Activated naive CD8-positive, alpha-beta T cell treated with anti-CD3 and anti-CD28 coated beads, Interleukin-2, amount 10 ng/mL, durations not matched to agents 7 days and 5 days (primary cell): ENCODE measurements at regions not wholly inside any gene's neighbourhood (a gene's known extent, or its start where the extent isn't known, plus 50 kb on each side); places are given as distances from the start of the nearest gene placed in this dataset.
"Not testable (repeated sequence)": the region's sequence is repeated elsewhere in the genome, so short reads cannot be mapped to it uniquely, and the experiment has no call there.

Experiments
- ATAC-seq: fragments of 150-1000 bp; cut with Tn5 transposase; one replicate; pipeline ENCODE4 v1.10.0; 2021; ENCODE audit warnings: low read depth, moderate library complexity
- POLR2A ChIA-PET: fragments of 350-600 bp; sonication (Branson Sonifier 250); formaldehyde crosslinking; loops from one replicate; lab custom pipeline; 2021; ENCODE audit warnings: antibody characterized with exemption; lab: Charles Lee
- DNase-seq: peaks from one replicate; pipeline ENCODE4 v3.0.0; 2021
- H3K27ac Mint-ChIP-seq: one replicate; pipeline ENCODE4 v1.8.0; 2022; ENCODE audit warnings: mild to moderate bottlenecking, mixed read lengths
- H3K27me3 Mint-ChIP-seq: one replicate; pipeline ENCODE4 v1.8.0; 2022; ENCODE audit warnings: mild to moderate bottlenecking, moderate library complexity, mixed read lengths
- H3K36me3 Mint-ChIP-seq: one replicate; pipeline ENCODE4 v1.8.0; 2021; ENCODE audit warnings: mild to moderate bottlenecking, mixed read lengths
- H3K4me1 Mint-ChIP-seq: one replicate; pipeline ENCODE4 v1.8.0; 2021; ENCODE audit warnings: mixed read lengths
- H3K4me3 Mint-ChIP-seq: one replicate; pipeline ENCODE4 v1.8.0; 2022; ENCODE audit warnings: mild to moderate bottlenecking, moderate library complexity, mixed read lengths
- H3K9me3 Mint-ChIP-seq: one replicate; pipeline ENCODE4 v1.8.0; 2021; ENCODE audit warnings: mixed read lengths

DNA sequence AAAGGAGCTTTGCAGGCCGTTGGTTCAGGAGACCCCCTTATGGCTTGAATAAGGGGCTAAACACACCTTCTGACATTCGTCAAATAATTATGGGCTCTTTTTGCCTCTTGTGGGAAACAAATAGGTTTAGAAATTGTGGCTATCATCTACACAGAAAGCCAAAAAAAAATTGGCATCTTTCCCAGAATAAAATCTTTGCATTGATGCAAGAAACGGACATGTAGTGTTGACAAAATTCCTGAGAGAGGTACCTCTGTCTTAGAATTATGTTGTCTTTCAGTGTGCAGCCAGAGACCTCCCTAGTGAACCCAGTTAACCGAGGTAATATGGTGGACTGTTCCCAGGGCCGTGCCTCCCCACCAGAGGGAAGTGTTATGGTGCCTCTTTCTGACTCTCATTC, 283.9 kb downstream of the SDHAF3 start:
- ATAC-seq (no peak), DNase-seq (no peak)
- Mint-ChIP-seq H3K27ac (no peak overlapping the region), H3K36me3 (no peaks in the 10 kb centered on the region), H3K4me1 (no peaks in the 10 kb centered on the region), H3K9me3 (no peaks in the 10 kb centered on the region), H3K4me3 (no peak overlapping the region), H3K27me3 (peaks cover 2% of the 10 kb centered on the region)
- POLR2A ChIA-PET, result no interaction called here

DNA sequence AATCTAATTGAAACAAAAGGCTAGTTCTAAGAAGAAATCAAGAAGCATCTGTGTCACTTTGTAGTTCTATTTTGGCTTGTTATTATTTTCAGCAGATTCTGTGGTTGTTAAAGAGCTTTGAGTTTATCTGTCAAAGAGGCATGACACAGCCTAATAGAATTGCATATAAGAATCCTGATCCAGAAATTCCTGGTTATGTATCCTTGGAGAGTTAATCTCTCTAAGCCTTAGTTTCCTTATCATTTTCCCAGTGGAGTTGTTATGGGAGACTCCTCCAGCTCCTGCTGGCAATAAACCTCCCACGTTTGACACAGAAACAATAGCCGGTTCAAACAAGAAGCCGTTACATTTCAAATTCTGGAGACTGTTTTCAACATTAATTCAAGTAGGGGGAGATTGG, 288.3 kb downstream of the SDHAF3 start:
- ATAC-seq (no peak), DNase-seq (no peak)
- Mint-ChIP-seq H3K27me3 (peaks cover 4% of the 10 kb centered on the region), H3K4me3 (no peak overlapping the region), H3K36me3 (no peaks in the 10 kb centered on the region), H3K9me3 (no peaks in the 10 kb centered on the region), H3K4me1 (no peaks in the 10 kb centered on the region), H3K27ac (no peak overlapping the region)
- POLR2A ChIA-PET, result no interaction called here

DNA sequence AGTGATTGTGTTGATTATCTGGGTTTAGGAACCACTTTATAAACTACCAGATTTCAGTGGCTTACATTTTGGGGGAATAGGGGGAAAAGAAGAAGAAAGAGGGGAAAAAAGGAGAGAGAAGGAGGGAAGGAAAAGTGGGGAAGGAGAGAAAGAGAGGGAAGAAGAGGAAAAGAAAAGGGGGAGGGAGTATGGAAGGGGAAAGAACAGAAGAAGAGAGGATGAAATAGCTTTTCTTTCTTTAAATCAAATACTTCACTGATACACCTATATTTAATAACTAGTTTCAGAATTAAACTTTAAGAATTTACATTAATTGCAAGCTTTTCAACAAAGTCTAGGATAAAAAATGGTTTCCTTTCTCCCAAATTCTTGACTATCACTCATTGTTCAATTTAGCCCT, 289.6 kb downstream of the SDHAF3 start:
- ATAC-seq (no peak), DNase-seq (no peak)
- Mint-ChIP-seq H3K4me3 (no peak overlapping the region), H3K36me3 (no peaks in the 10 kb centered on the region), H3K27ac (no peak overlapping the region), H3K4me1 (no peaks in the 10 kb centered on the region), H3K9me3 (no peaks in the 10 kb centered on the region), H3K27me3 (peaks cover 4% of the 10 kb centered on the region)
- POLR2A ChIA-PET, result no interaction called here

DNA sequence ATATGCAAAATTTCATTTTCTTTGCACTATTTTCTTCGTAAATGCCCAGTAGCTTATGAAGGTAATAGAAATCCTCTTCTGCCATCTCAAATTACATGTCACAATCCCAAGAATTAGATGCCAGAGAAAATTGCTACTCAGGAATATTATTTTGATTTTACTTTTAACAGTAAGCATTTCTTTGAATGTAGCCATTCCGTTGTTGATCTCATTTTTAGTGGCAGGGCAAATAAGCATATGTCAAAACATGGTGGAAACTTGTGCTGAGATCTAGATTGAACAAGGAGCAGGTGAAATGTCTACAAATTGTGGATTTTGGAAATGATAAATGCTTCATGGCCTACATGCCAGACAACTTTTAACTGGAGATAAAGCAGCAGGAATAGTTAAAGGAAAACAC, 291.8 kb downstream of the SDHAF3 start:
- Mint-ChIP-seq H3K4me1 (no peaks in the 10 kb centered on the region), H3K27me3 (peaks cover 4% of the 10 kb centered on the region), H3K9me3 (no peaks in the 10 kb centered on the region), H3K4me3 (no peak overlapping the region), H3K36me3 (no peaks in the 10 kb centered on the region), H3K27ac (no peak overlapping the region)
- DNase-seq (no peak), ATAC-seq (no peak)
- POLR2A ChIA-PET, result no interaction called here

DNA sequence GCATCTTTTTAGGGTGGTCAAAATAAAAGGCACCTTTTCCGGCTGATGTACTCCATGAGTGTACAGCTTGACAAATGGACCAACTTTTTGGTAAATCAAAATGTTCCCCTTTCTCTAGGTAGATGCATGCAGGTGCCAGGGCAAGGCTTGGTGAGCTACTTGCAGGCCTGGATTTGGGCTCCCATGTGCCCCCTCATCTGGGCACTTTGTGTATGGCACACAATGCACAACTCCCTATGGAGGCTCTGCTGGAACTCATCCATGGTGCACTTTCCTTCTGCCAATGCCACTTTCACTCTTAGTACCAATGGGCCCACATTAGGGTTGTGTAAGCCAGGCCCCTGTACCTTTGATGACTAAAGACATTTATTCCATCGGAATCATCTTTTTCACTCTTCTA, 300.8 kb downstream of the SDHAF3 start:
- no peak for ATAC-seq
- H3K4me1 Mint-ChIP-seq, result no peaks in the 10 kb centered on the region
- peaks cover 2% of the 10 kb centered on the region for H3K9me3 Mint-ChIP-seq
- no peaks in the 10 kb centered on the region for H3K36me3 Mint-ChIP-seq
- no peak for DNase-seq
- no peak overlapping the region for H3K27ac Mint-ChIP-seq
- H3K27me3 Mint-ChIP-seq, result no peaks in the 10 kb centered on the region
- POLR2A ChIA-PET, result no interaction called here
- no peak overlapping the region for H3K4me3 Mint-ChIP-seq

DNA sequence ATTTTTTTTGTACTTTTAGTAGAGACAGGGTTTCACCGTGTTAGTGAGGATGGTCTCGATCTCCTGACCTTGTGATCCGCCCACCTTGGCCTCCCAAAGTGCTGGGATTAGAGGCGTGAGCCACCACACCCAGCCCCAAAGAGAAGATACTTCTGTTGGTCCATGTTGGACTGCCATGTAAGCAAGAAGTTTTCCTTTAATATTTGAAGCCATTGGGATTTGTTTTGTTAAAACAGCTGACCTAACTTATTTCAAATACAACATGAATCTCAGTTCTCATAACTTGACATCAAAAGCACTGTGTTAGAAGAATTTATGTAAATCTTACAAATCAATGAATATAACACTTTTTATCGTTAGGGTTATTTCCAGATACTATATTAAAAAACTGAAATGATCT, 302.4 kb downstream of the SDHAF3 start:
- H3K27ac Mint-ChIP-seq, result no peak overlapping the region
- no peaks in the 10 kb centered on the region for H3K27me3 Mint-ChIP-seq
- POLR2A ChIA-PET, result no interaction called here
- peaks cover 2% of the 10 kb centered on the region for H3K9me3 Mint-ChIP-seq
- H3K4me1 Mint-ChIP-seq, result no peaks in the 10 kb centered on the region
- H3K4me3 Mint-ChIP-seq, result no peak overlapping the region
- ATAC-seq, result no peak
- DNase-seq, result no peak
- H3K36me3 Mint-ChIP-seq, result no peaks in the 10 kb centered on the region

DNA sequence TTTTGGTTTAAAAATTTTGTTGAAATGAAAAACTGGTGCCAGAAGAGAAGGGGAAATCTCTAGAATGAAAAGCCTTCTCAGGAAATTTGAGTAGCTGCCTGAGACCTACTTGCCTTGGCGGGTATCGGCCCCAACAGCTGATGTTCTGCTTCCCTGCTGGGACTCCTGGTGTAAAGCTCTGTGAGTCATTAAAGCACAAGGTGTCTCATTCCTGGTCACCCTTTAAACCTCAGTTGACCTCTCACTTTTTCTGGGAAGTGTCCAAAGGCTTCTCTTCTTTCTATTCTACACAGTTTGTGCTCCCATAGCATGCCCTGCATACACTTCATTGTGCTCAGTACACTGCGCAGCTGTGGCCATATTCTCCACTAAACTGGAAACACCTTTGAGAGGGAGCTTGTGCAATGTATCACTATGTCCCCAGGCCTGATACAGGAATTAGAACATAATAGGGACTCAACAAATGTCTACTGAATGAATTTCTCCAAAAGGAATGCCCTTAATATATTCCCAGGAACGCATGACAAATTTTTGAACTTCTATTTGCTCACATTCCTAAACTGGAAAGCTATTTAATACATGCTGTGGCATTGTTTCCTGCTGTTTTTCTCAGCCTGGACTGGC, 303.9 kb downstream of the SDHAF3 start:
- ATAC-seq, result no peak
- H3K9me3 Mint-ChIP-seq, result peaks cover 2% of the 10 kb centered on the region
- H3K4me3 Mint-ChIP-seq, result no peak overlapping the region
- no peaks in the 10 kb centered on the region for H3K4me1 Mint-ChIP-seq
- DNase-seq, result no peak
- POLR2A ChIA-PET, result no interaction called here
- no peaks in the 10 kb centered on the region for H3K27me3 Mint-ChIP-seq
- no peak overlapping the region for H3K27ac Mint-ChIP-seq
- no peaks in the 10 kb centered on the region for H3K36me3 Mint-ChIP-seq

DNA sequence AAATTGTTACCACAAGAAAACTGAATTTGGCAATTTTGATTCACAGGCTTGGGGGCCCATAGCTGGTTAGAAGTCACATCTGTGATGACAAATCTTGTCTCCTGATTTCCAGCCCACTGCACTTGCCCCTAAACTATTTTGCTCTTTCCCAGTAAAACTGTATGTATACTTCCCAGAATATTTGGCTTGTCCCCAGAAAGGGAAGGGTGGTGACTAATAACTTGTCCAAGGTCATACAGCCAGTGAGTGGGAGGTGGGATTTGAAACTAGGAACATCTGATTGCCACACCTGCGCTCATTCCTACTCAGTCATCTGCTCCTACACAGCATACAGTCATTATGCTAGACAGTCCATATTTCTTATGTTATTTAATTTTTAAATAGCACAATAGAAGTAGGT, 304.5 kb downstream of the SDHAF3 start:
- Mint-ChIP-seq H3K27ac (no peak overlapping the region), H3K27me3 (no peaks in the 10 kb centered on the region), H3K4me1 (no peaks in the 10 kb centered on the region), H3K9me3 (peaks cover 2% of the 10 kb centered on the region), H3K4me3 (no peak overlapping the region), H3K36me3 (no peaks in the 10 kb centered on the region)
- no peak for DNase-seq
- POLR2A ChIA-PET, result no interaction called here
- no peak for ATAC-seq

DNA sequence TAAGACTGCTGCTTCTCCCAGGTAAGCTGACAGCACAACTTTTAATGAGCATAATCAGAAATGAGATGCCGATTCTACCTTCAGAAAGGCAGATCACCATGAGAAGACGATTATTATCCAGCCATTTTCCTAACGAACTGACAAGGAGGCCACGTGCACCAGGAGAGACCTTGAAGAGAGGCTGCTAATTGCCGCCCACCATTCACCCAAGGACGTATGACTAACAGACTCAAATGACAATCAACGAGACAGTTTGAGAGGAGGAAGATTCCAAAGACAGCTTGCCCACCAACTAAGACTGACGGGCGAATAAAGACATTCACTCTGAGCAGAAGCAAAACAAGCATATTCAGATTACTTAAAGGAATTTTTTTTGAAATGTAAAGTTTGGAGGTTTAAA, 301.9 kb upstream of the TAC1 start:
- Mint-ChIP-seq H3K36me3 (no peaks in the 10 kb centered on the region), H3K27me3 (no peaks in the 10 kb centered on the region), H3K9me3 (peaks cover 3% of the 10 kb centered on the region), H3K27ac (no peak overlapping the region), H3K4me1 (no peaks in the 10 kb centered on the region), H3K4me3 (no peak overlapping the region)
- DNase-seq (no peak), ATAC-seq (no peak)
- POLR2A ChIA-PET, result no interaction called here

DNA sequence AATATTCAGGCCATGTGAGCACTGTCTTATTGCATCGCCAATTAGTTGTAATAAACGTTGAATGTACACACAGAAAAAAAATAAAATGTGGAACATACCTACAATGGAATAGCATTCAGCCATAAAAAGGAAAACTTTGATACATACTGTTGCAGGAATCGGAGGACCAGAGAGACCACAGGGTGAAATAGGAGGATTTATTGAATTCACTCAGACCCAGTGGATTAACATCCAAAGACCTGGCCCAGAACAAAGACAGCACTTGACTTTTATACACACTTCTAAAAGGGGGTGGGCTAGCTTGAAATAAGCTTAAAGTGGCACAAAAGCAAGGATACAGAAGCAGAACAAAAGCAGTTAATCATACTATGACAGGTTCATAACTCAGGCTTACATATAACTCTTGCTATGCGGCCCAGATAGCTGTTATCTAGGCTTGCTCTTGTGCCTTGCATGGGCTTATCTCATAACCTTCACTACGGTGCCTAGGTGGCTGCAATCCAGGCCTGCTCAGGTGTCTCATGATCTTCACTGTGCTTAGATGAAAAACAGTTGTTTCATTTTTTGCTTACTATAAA, 292.2 kb upstream of the TAC1 start:
- DNase-seq, result no peak
- H3K4me3 Mint-ChIP-seq, result no peak overlapping the region
- no peaks in the 10 kb centered on the region for H3K4me1 Mint-ChIP-seq
- no peaks in the 10 kb centered on the region for H3K36me3 Mint-ChIP-seq
- ATAC-seq, result no peak
- no peak overlapping the region for H3K27ac Mint-ChIP-seq
- no peaks in the 10 kb centered on the region for H3K27me3 Mint-ChIP-seq
- POLR2A ChIA-PET, result no interaction called here
- peaks cover 5% of the 10 kb centered on the region for H3K9me3 Mint-ChIP-seq

DNA sequence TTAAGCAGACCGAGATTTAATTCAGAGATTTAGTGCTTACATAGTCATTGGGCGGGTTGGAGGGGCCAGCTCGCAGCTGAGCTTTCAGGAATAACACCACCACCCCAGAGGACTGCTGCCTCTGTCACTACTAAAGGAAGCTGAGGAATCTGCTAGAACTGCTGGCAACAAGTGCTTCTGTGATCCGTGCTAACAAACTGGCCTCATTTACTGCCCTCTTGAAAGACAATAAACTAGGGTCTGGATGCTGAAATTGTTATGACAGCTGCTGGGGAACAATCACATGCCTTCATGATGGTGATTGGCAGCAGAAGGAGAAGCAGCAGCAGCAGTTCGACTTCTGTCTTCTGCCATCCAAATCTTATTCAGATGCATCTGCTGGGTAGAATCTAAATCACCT, 285.5 kb upstream of the TAC1 start:
- ATAC-seq (no peak), DNase-seq (no peak)
- no peak overlapping the region for H3K4me3 Mint-ChIP-seq
- H3K27me3 Mint-ChIP-seq, result no peaks in the 10 kb centered on the region
- H3K27ac Mint-ChIP-seq, result no peak overlapping the region
- H3K36me3 Mint-ChIP-seq, result no peaks in the 10 kb centered on the region
- POLR2A ChIA-PET, result no interaction called here
- peaks cover 8% of the 10 kb centered on the region for H3K9me3 Mint-ChIP-seq
- no peaks in the 10 kb centered on the region for H3K4me1 Mint-ChIP-seq

DNA sequence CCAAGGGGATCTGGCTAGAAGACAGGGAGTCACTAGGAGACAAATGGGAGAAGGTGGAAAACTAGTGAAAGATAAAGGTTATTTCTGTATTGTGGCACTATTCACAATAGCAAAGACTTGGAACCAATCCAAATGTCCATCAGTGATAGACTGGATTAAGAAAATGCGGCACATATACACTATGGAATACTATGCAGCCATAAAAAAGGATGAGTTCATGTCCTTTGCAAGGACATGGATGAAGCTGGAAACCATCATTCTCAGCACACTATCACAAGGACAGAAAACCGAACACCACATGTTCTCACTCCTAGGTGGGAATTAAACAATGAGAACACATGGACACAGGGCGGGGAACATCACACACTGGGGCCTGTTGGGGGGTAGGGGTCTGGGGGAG, 282.4 kb upstream of the TAC1 start:
- ATAC-seq, DNase-seq, H3K4me3 Mint-ChIP-seq, H3K4me1 Mint-ChIP-seq, H3K27me3 Mint-ChIP-seq, H3K27ac Mint-ChIP-seq, POLR2A ChIA-PET, H3K9me3 Mint-ChIP-seq, H3K36me3 Mint-ChIP-seq: not testable (repeated sequence)

DNA sequence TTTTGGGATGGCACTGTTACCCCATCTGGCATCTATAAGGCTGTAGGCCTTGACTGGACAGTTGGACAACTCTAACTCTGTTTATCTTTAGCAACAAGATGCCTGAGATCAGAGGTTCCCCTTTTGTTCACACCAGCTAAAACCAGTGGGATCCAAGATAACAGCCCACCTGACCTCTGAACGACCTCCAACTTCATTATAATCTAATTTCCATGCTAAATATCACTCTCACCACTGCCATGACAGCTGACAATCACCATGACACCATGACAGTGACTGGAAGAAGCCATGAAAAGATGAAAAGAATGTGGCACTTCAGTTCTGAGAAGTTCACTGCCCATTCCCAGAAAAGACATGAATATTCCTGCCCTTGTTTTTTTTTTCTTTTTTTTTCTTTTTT, 281.4 kb upstream of the TAC1 start:
- POLR2A ChIA-PET, result no interaction called here
- H3K27me3 Mint-ChIP-seq, result no peaks in the 10 kb centered on the region
- no peaks in the 10 kb centered on the region for H3K4me1 Mint-ChIP-seq
- no peak overlapping the region for H3K4me3 Mint-ChIP-seq
- ATAC-seq, result no peak
- no peaks in the 10 kb centered on the region for H3K36me3 Mint-ChIP-seq
- no peak for DNase-seq
- no peak overlapping the region for H3K27ac Mint-ChIP-seq
- peaks cover 6% of the 10 kb centered on the region for H3K9me3 Mint-ChIP-seq

DNA sequence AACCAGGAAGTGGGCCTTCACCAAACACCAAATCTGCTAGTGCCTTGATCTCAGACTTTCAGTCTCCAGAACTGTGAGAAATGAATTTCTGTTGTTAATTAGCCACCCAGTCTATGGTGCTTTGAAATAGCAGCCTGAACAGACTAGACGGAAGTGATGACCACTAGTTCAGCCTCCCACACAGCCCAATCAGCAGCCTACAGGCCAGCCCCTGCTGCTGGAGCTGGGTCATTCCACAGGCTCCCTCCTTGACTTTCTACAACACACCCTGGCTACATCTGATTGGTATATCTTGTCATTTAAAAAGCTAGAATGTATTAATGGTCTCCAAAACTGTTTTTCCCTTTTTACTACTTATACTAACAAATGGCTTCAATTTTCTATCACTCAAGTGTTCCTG, 277.2 kb upstream of the TAC1 start:
- POLR2A ChIA-PET, result no interaction called here
- no peaks in the 10 kb centered on the region for H3K36me3 Mint-ChIP-seq
- no peaks in the 10 kb centered on the region for H3K27me3 Mint-ChIP-seq
- H3K9me3 Mint-ChIP-seq, result peaks cover 5% of the 10 kb centered on the region
- H3K4me3 Mint-ChIP-seq, result no peak overlapping the region
- ATAC-seq, result no peak
- no peaks in the 10 kb centered on the region for H3K4me1 Mint-ChIP-seq
- no peak for DNase-seq
- H3K27ac Mint-ChIP-seq, result no peak overlapping the region

DNA sequence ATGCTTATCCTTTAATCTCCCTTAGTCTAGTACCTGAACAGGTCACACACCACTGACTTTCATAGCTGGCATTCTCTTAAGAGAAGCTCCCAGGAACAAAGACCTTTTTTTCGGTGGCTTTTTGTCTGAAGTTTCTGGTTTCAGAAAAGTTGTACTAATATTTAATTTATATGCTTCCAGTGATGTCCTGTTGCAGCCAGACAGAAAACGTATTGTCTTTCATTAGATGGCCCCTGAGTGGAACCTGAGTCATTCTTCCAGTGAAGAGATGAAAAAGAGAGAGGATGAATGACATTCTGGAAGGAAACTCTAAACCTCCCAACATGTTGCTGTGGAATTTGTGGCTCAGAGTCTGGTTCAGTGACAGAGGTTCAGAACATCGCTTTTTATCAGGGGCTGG, 274.8 kb upstream of the TAC1 start:
- Mint-ChIP-seq H3K27ac (no peak overlapping the region), H3K36me3 (no peaks in the 10 kb centered on the region), H3K4me3 (no peak overlapping the region), H3K27me3 (no peaks in the 10 kb centered on the region), H3K9me3 (peaks cover 4% of the 10 kb centered on the region), H3K4me1 (no peaks in the 10 kb centered on the region)
- POLR2A ChIA-PET, result no interaction called here
- ATAC-seq (no peak), DNase-seq (no peak)
